ENCODE measurements at regions not wholly inside any gene's neighbourhood (a gene's known extent, or its start where the extent isn't known, plus 50 kb on each side); places are given as distances from the start of the nearest gene placed in this dataset.

DNA sequence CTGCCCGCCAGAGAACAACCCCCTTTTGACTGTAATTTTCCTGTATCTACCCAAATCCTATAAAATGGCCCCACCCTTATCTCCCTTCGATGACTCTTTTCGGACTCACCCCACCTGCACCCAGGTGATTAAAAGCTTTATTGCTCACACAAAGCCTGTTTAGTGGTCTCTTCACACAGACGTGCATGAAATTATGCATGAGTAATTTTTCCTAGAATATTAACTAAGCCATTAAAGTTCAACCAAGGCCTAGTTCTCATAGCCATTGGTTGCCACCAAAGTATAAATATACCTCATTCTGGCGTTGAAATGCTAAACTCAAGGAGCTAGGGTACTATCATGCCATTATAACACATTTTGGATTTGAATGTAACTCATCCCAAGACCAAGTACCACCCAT is 243.9 kb downstream of the ZNF608 start:
- TF ChIP-seq GATA2 (IDR thresholded peaks at IDR 0.05; ENCODE audit: low read depth, low read length) (no peak), GATA3 (IDR thresholded peaks at IDR 0.05; ENCODE audit: low read depth, low read length) (no peak)

Data from SH-SY5Y (cell line).